MG63 (cell line): ENCODE measurements at regions not wholly inside any gene's neighbourhood (a gene's known extent, or its start where the extent isn't known, plus 50 kb on each side); places are given as distances from the start of the nearest gene placed in this dataset.

ENCODE experiments used
- DNase-seq: peaks from one replicate; pipeline ENCODE4 v3.0.0-alpha.2; 2020
- H3K27me3 ChIP-seq: fragments of 250-450 bp; sonication (Bioruptor Pico); 2 replicates; pipeline ENCODE4 v1.5.1; 2020; ENCODE audit warnings: mild to moderate bottlenecking, moderate library complexity
- H3K36me3 ChIP-seq: fragments of 250-450 bp; sonication (Bioruptor Pico); 2 replicates; pipeline ENCODE4 v1.5.1; 2020; ENCODE audit warnings: mild to moderate bottlenecking, moderate library complexity
- H3K4me3 ChIP-seq: fragments of 250-450 bp; sonication (Bioruptor Pico); 2 replicates; pipeline ENCODE4 v1.5.1; 2020; ENCODE audit warnings: mild to moderate bottlenecking, moderate library complexity
- H3K9me3 ChIP-seq: fragments of 250-450 bp; sonication (Bioruptor Pico); 2 replicates; pipeline ENCODE4 v1.5.1; 2020; ENCODE audit warnings: mild to moderate bottlenecking, moderate library complexity

DNA sequence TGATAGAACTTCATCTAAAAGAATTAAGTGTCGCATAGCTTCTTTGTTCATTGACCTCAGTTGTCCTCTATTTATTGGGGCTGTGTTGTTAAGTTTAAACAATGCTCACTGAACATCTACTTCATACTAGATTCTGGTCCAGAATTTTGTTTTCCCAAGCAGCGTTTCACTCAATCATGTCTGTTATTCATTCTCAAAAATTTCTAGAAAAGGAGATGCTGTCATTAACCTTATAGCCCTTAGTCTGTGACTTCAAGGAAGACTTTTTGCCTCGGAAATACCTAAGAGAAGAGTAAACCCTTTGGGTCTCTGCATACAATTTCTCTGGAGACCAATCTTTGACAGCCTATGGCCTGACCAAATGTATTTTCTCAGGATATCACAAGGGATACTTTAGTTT lies 171.7 kb downstream of the FGF1 start:
- H3K27me3 ChIP-seq = no peaks in the 10 kb centered on the region
- no peaks in the 10 kb centered on the region; the same call in 1 of the 2 replicates for H3K9me3 ChIP-seq
- no peaks in the 10 kb centered on the region for H3K36me3 ChIP-seq
- H3K4me3 ChIP-seq = no peak overlapping the region
- DNase-seq = no peak

DNA sequence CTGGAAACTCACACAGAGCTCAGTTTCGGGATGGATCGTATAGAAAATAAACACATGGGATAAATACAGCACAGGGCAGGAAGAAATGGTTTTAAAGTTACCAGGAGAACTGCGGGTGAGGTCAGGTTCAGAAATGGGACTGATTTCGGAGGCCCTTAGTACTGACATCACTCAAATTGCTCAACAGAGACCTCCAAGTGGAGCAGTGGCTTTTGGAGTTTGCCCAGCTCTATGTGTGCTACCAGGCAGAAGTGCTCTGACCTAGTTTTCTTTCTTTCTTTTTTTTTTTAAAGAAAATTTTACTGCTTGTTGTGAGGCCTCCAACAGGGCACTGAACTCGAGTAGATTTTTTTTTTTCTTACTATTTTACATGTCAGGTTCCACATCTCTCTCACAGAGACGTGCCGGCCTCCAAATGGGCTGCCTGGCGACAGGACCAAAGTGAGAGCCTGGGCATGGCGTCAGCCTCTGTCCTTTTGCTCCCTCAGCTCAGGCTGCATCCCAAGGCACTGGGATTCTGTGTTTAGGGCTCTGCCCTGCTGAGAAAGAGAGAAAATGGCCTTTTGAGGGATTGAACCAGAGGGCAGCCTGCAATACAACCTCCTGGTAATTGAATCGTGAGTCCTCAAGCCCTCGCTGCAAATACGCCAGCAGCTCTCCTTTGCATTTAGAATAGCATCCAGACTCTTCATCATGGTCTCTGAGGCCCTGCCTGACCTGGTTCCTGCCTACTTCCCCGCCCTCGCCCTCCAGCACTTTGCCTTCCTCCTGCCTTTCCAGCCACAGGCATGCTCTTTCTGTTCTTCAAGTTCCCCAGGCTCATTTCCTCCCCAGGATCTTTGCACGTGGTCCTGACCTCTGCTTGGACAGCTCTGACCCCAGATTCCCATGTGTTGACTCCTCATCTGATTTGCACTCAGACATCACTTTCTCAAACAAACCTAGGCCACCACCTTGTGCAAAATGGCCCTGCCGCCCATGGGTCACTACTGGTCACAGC lies 173.5 kb downstream of the FGF1 start:
- no peaks in the 10 kb centered on the region for H3K36me3 ChIP-seq
- no peaks in the 10 kb centered on the region for H3K27me3 ChIP-seq
- peak; percentile 9 for DNase-seq
- no peak overlapping the region for H3K4me3 ChIP-seq
- H3K9me3 ChIP-seq = no peaks in the 10 kb centered on the region

DNA sequence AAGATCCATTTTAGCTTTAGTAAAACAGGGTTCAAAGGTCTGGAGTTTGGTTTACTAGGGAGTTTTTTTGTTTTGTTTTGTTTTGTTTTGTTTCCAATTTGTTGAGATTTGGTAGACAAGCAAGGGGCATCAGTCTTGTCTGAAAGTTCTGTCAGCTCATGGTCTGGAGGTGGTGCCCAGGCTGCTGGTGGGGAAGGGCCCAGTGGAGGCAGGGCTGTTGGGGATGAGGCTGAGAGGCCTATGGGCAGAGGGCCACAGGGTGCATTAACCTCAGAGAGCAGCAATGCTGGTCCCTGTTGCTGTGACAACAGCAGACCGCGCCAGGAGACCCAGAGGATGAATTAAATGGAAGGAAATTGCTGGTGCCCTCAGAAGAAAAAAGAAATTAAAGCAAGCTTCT lies 174.5 kb downstream of the FGF1 start:
- no peak overlapping the region for H3K4me3 ChIP-seq
- no peaks in the 10 kb centered on the region for H3K9me3 ChIP-seq
- H3K36me3 ChIP-seq = no peaks in the 10 kb centered on the region
- H3K27me3 ChIP-seq = no peaks in the 10 kb centered on the region
- DNase-seq = no peak

- H3K36me3 ChIP-seq = no peaks in the 10 kb centered on the region
- H3K4me3 ChIP-seq = no peak overlapping the region
- no peak for DNase-seq
- no peaks in the 10 kb centered on the region for H3K27me3 ChIP-seq
- H3K9me3 ChIP-seq = no peaks in the 10 kb centered on the region
These were observed 176.9 kb downstream of the FGF1 start for GRCh38 chr5:142509026-142509425.

GRCh38 chr5:142508591-142508990 lies 177.3 kb downstream of the FGF1 start:
- no peak overlapping the region for H3K4me3 ChIP-seq
- H3K36me3 ChIP-seq = no peaks in the 10 kb centered on the region
- no peak for DNase-seq
- H3K9me3 ChIP-seq = no peaks in the 10 kb centered on the region
- H3K27me3 ChIP-seq = no peaks in the 10 kb centered on the region

DNA sequence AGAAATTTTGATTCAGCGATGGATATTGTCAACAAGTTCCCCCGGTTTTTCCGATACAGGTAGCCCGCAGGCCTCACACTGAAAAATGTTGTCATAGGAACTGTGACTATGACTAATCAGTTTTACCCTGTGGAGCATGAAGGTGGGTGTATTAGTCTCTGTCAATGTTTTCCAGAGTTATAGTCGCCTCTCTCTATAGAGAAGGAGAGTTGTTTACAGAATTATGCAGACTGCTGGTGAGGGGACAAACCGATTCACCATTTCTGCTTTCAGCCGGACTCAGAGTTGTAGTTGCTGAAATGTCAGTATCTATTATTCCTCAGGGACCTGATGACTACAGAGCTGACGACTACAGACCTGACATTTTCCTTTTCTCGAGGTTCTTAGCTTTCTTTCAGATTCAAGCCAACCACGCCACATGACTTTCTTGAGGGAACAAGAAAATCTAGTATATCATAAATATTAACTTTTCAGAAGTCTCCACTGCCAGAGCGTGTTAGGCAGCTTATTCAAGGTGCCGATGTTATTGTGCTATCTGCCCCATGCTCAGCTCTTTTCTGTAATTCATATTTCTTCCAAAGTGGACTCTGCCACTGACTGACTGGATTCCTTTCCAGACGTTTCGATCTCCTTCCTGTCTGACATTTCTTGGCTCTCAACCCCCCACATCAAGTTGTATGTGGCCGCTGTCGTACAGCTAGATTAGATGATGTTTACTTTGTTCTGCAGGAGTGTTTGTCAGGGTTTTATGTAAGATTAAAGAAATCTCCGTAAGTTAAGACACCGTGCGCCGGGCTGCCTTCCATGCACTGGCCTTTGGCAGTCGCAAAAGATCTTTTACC lies 178.1 kb downstream of the FGF1 start:
- Histone ChIP-seq H3K27me3 (no peaks in the 10 kb centered on the region), H3K4me3 (no peak overlapping the region), H3K36me3 (no peaks in the 10 kb centered on the region), H3K9me3 (no peaks in the 10 kb centered on the region)
- DNase-seq = no peak

GRCh38 chr5:142506756-142507155 lies 179.1 kb downstream of the FGF1 start:
- Histone ChIP-seq H3K36me3 (no peaks in the 10 kb centered on the region), H3K4me3 (no peak overlapping the region), H3K27me3 (no peaks in the 10 kb centered on the region), H3K9me3 (no peaks in the 10 kb centered on the region)
- no peak for DNase-seq

DNA sequence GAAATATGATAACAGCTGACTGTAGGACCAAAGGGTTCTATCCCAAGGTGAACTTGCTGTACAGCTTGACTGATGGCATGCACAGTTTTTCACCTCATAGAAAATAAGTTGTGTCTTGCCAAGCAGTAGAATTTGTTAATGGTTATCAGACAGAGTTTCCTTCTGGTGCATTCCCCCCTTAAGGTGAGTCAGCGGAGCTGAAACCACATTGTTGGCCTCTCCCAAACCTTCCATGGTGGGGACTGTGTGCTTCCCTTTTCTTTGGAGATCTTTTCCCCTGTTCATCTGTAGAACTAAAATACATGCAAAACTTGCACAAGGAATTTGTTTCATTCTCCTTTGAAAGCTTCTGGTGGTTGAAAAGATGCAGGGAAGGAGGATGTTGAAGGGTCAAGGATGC lies 179.8 kb downstream of the FGF1 start:
- Histone ChIP-seq H3K4me3 (no peak overlapping the region), H3K27me3 (no peaks in the 10 kb centered on the region), H3K36me3 (no peaks in the 10 kb centered on the region), H3K9me3 (no peaks in the 10 kb centered on the region)
- DNase-seq = no peak

DNA sequence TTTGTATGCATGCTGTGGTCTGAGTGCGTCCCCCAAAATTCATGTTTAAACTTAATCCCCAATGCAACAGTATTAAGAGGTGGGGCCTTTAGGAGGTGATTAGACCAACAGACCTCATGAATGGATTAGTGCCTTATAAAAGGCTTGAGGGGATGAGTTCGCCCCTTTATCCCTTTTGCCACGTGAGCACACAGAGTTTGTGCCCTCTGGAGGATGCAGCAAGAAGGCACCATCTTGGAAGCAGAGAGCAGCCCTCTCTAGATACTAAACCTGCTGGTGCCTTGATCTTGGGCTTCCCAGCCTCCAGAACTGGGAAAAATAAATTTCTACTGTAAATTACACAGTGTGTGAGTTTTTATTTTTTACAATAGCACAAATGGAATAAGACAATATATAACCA lies 177.1 kb upstream of the SPRY4 start:
- no peaks in the 10 kb centered on the region for H3K27me3 ChIP-seq
- no peaks in the 10 kb centered on the region for H3K9me3 ChIP-seq
- H3K36me3 ChIP-seq = no peaks in the 10 kb centered on the region
- DNase-seq = no peak
- no peak overlapping the region for H3K4me3 ChIP-seq

GRCh38 chr5:142500227-142500905 lies 175.5 kb upstream of the SPRY4 start:
- H3K9me3 ChIP-seq = no peaks in the 10 kb centered on the region
- DNase-seq = no peak

DNA sequence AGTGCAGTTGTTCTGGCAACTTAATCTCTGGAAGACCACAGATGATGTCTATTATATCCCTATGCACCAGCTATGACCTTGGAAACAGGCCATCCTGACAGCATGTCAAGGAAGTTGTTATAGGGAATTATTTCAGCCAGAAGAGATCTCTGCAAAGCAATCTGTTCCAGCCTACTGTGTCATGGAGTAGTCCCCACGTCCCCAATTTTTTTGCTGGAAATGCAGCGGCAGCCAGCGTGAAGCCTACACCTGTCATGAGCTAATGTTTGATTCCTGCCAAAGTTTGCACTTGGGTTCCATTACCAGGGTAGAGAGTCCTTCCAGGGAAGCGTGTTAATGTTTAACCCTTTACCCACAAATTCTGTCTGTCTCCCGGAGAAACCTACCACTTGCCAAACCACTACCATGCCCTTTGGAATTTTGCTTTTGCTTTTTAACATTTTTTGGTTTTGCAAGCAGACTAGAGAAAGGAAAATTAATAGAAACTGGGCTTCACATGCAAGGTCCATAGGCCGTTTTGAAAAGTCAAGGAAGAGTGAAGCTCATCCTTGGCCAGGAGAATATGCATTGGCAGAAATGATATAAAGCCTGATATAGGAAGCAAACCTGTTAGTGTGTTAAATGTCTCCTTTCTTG lies 174.9 kb upstream of the SPRY4 start:
- H3K9me3 ChIP-seq = no peaks in the 10 kb centered on the region
- no peak overlapping the region for H3K4me3 ChIP-seq
- H3K36me3 ChIP-seq = no peaks in the 10 kb centered on the region
- no peaks in the 10 kb centered on the region for H3K27me3 ChIP-seq
- DNase-seq = no peak

More at GRCh38 chr5:142500227-142500905, 175.5 kb upstream of the SPRY4 start:
- no peaks in the 10 kb centered on the region for H3K36me3 ChIP-seq
- no peaks in the 10 kb centered on the region for H3K27me3 ChIP-seq
- H3K4me3 ChIP-seq = no peak overlapping the region

DNA sequence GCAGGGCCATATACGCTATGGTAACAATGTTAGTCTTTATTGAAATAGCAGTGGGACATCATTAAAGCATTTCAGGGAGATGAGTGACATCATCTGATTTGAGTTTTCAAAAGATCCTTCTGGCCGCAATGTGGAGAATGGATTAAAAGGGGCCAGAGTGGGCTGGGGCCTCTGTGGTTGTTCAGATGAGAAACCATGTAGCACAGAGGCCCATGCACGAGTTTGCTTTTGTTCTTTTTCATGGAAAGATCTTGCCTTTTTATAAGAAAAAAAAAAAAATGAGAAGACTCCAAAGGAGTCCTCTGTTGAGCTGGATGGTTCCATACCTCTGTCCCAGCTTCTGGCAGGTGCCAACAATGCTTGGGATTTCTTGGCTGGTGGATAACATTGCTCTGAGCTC lies 173.5 kb upstream of the SPRY4 start:
- no peaks in the 10 kb centered on the region for H3K36me3 ChIP-seq
- H3K9me3 ChIP-seq = no peaks in the 10 kb centered on the region
- no peaks in the 10 kb centered on the region for H3K27me3 ChIP-seq
- H3K4me3 ChIP-seq = no peak overlapping the region
- no peak for DNase-seq

DNA sequence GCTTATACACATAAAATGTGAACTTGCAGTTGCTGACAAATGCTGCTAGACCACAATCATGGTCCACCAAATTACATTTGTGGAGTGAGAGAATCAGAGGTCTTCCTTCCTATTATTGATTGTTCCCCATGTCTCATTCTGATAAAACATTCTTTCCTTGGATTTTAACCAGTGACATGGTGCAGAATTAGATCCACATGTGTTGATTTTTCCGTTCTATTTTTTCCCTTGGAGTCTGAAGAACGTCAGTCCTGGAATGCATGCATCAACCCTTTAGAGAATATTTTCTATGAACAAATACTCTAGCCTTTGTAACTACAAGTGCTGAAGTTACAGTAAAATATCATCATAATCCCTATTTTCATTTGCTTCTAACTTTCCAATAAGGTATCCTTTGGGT lies 170.7 kb upstream of the SPRY4 start:
- Histone ChIP-seq H3K36me3 (no peaks in the 10 kb centered on the region), H3K4me3 (no peak overlapping the region), H3K27me3 (no peaks in the 10 kb centered on the region), H3K9me3 (no peaks in the 10 kb centered on the region)
- DNase-seq = no peak

GRCh38 chr5:142493875-142494518 lies 169.2 kb upstream of the SPRY4 start:
- no peaks in the 10 kb centered on the region for H3K27me3 ChIP-seq
- no peaks in the 10 kb centered on the region for H3K36me3 ChIP-seq
- no peak overlapping the region for H3K4me3 ChIP-seq
- no peaks in the 10 kb centered on the region for H3K9me3 ChIP-seq
- no peak for DNase-seq

DNA sequence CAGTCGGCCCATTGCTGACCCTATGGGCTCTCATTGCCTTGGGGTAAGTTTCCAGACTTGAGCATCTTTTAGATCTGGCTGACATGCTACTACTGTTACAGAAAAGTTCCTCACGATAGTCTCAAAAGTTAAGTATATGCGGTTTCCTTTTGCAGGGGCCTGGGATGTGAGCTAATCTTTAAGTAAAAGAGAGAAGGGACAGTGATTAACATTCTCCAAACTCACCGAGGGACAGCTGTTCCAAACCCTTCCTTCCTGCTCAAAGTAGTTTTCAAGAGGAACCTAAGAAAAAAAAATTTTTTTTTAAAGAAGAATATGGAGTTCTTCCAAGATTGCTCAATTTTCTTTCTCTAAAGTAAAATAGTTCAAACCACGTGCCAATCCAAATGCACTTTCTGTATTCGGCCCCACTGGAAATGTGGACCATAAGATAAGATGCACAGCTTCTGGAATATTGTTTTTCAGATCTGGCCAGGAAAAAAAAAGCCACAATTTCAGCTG lies 168.0 kb upstream of the SPRY4 start:
- Histone ChIP-seq H3K4me3 (no peak overlapping the region), H3K27me3 (no peaks in the 10 kb centered on the region), H3K36me3 (no peaks in the 10 kb centered on the region), H3K9me3 (no peaks in the 10 kb centered on the region)
- DNase-seq = no peak

DNA sequence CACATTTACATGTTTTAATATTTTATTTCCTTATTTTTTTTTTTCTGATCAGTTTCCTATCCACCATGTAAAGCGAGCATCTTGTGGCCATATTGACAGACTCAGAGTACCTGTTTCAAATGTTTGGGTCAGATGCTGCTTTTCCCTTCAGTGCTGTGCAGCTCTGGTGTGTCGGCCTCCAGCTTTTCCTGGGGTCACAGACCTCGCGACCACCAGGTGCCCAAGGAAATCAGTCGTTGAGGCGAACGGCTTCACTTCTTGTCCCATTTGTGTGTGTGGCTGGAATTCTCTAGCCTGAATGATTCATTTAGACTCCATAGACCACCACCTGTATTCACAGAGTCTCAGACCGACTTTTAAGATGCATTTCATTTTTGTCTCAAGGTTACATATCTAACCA lies 166.9 kb upstream of the SPRY4 start:
- DNase-seq = no peak
- no peaks in the 10 kb centered on the region for H3K27me3 ChIP-seq

More for the DNA sequence above, 166.9 kb upstream of the SPRY4 start:
- H3K9me3 ChIP-seq = no peaks in the 10 kb centered on the region
- no peaks in the 10 kb centered on the region for H3K36me3 ChIP-seq
- H3K4me3 ChIP-seq = no peak overlapping the region
